ENCODE measurements at regions not wholly inside any gene's neighbourhood (a gene's known extent, or its start where the extent isn't known, plus 50 kb on each side); places are given as distances from the start of the nearest gene placed in this dataset.

GRCh38 chr10:36385693-36386092 is 739.7 kb upstream of the ANKRD30A start:
- Histone ChIP-seq H3K36me3 (no peaks in the 10 kb centered on the region), H3K27ac (no peak overlapping the region), H3K4me3 (no peak overlapping the region), H3K4me1 (no peaks in the 10 kb centered on the region), H3K27me3 (no peaks in the 10 kb centered on the region), H3K9me3 (no peaks in the 10 kb centered on the region)
- intact Hi-C loops (cut with DNase I) = no loop called here
- no peak for DNase-seq
- TF ChIP-seq CTCF (IDR thresholded peaks at IDR 0.05) (no peak), POLR2A (IDR thresholded peaks at IDR 0.05) (no peak)
- WGBS, 2 donors = 90 to 91% methylated on average over 9 of the region's 9 CpGs

GRCh38 chr10:36383349-36383748 is 741.3 kb upstream of the FZD8 start:
- no peaks in the 10 kb centered on the region for H3K4me1 ChIP-seq
- no peak overlapping the region for H3K4me3 ChIP-seq
- no peaks in the 10 kb centered on the region for H3K36me3 ChIP-seq
- WGBS, 2 donors = 76 to 82% methylated on average over 3 of the region's 3 CpGs
- H3K27ac ChIP-seq = no peak overlapping the region
- intact Hi-C loops (cut with DNase I) = no loop called here
- no peaks in the 10 kb centered on the region for H3K9me3 ChIP-seq
- DNase-seq = no peak
- no peaks in the 10 kb centered on the region for H3K27me3 ChIP-seq
- no peak for TF ChIP-seq CTCF (IDR thresholded peaks at IDR 0.05)
- no peak for TF ChIP-seq POLR2A (IDR thresholded peaks at IDR 0.05)

- Histone ChIP-seq H3K27me3 (no peaks in the 10 kb centered on the region), H3K36me3 (no peaks in the 10 kb centered on the region), H3K27ac (no peak overlapping the region), H3K4me3 (no peak overlapping the region), H3K4me1 (no peaks in the 10 kb centered on the region), H3K9me3 (no peaks in the 10 kb centered on the region)
- no peak for TF ChIP-seq CTCF (IDR thresholded peaks at IDR 0.05)
- TF ChIP-seq POLR2A (IDR thresholded peaks at IDR 0.05) = no peak
- WGBS, 2 donors = 25 to 33% methylated on average over 1 of the region's 1 CpG
- no peak for DNase-seq
- intact Hi-C loops (cut with DNase I) = no loop called here
Measured at GRCh38 chr10:36381748-36382147, 739.7 kb upstream of the FZD8 start.

GRCh38 chr10:36380538-36380937 is 738.4 kb upstream of the FZD8 start:
- Histone ChIP-seq H3K4me3 (no peak overlapping the region), H3K4me1 (no peaks in the 10 kb centered on the region), H3K27ac (no peak overlapping the region), H3K27me3 (no peaks in the 10 kb centered on the region), H3K9me3 (no peaks in the 10 kb centered on the region), H3K36me3 (no peaks in the 10 kb centered on the region)
- WGBS, 2 donors = 53% methylated on average over 2 of the region's 2 CpGs; no CpG with 5 or more reads in 1 of the 2 donors
- DNase-seq = no peak
- TF ChIP-seq CTCF (IDR thresholded peaks at IDR 0.05) = no peak
- TF ChIP-seq POLR2A (IDR thresholded peaks at IDR 0.05) = no peak
- intact Hi-C loops (cut with DNase I) = no loop called here

GRCh38 chr10:36375107-36375506 is 733.0 kb upstream of the FZD8 start:
- Histone ChIP-seq H3K4me1 (no peaks in the 10 kb centered on the region), H3K9me3 (no peaks in the 10 kb centered on the region), H3K27me3 (no peaks in the 10 kb centered on the region), H3K36me3 (no peaks in the 10 kb centered on the region), H3K4me3 (no peak overlapping the region), H3K27ac (no peak overlapping the region)
- TF ChIP-seq CTCF (IDR thresholded peaks at IDR 0.05) = no peak
- TF ChIP-seq POLR2A (IDR thresholded peaks at IDR 0.05) = no peak
- 77 to 85% methylated on average over 3 of the region's 3 CpGs for WGBS, 2 donors
- DNase-seq = no peak
- intact Hi-C loops (cut with DNase I) = no loop called here
